Stomach (tissue), 4 donors: ENCODE measurements at regions not wholly inside any gene's neighbourhood (a gene's known extent, or its start where the extent isn't known, plus 50 kb on each side); places are given as distances from the start of the nearest gene placed in this dataset.

Source experiments
- CTCF ChIP-seq, 7 experiments: fragments of 450-650 bp in 4 of 7; fragments of 200-600 bp in 3 of 7; sonication (generic) in 3 of 7; IDR thresholded peaks; one replicate each; pipeline ENCODE4 v1.5.1; 2016 to 2019; ENCODE audit warnings: antibody characterized with exemption in 7 of 7, control low read depth in 2 of 7, mild to moderate bottlenecking in 1 of 7
- EP300 ChIP-seq: sonication (generic); formaldehyde crosslinking; IDR thresholded peaks from one replicate; pipeline ENCODE4 v1.6.1; 2017; ENCODE audit warnings: antibody characterized with exemption
- POLR2A ChIP-seq, 4 donors: fragments of 450-650 bp; IDR thresholded peaks; one replicate each; pipeline ENCODE4 v1.6.1; 2016; ENCODE audit warnings: antibody characterized with exemption in 4 of 4, control low read depth in 2 of 4, mild to moderate bottlenecking in 1 of 4, moderate library complexity in 1 of 4

- TF ChIP-seq POLR2A (IDR thresholded peaks at IDR 0.05): no peak
- no peak for TF ChIP-seq CTCF (IDR thresholded peaks at IDR 0.05)
- TF ChIP-seq EP300: no peak
Observed at GRCh38 chr12:22116376-22116775, 70.4 kb downstream of the CMAS start.
